ENCODE measurements at regions not wholly inside any gene's neighbourhood (a gene's known extent, or its start where the extent isn't known, plus 50 kb on each side); places are given as distances from the start of the nearest gene placed in this dataset.

GRCh38 chr13:44193731-44194130 is 179.9 kb upstream of the SERP2 start:
- no peak for DNase-seq (ENCODE audit: low read depth, low spot score)
- no peaks in the 10 kb centered on the region for H3K27me3 ChIP-seq (ENCODE audit: insufficient read depth, insufficient read length)
- no peak overlapping the region for H3K9ac ChIP-seq (ENCODE audit: insufficient read length, low read depth)
- H3K36me3 ChIP-seq (ENCODE audit: insufficient read depth, insufficient read length, low read length), result no peaks in the 10 kb centered on the region
- H3K9me3 ChIP-seq (ENCODE audit: insufficient read depth, low read length), result no peaks in the 10 kb centered on the region
- no peaks in the 10 kb centered on the region for H3K4me1 ChIP-seq (ENCODE audit: insufficient read depth, insufficient read length)
- H3K4me3 ChIP-seq (ENCODE audit: insufficient read length, low read depth), result no peak overlapping the region
- TF ChIP-seq YY1 (IDR thresholded peaks at IDR 0.05; ENCODE audit: insufficient read depth, insufficient read length) (no peak), SUZ12 (IDR thresholded peaks at IDR 0.05; ENCODE audit: extremely low read depth, insufficient read depth, insufficient read length) (no peak)

- Histone ChIP-seq H3K27me3 (ENCODE audit: insufficient read depth, insufficient read length) (no peaks in the 10 kb centered on the region), H3K9ac (ENCODE audit: insufficient read length, low read depth) (no peak overlapping the region), H3K4me1 (ENCODE audit: insufficient read depth, insufficient read length) (no peaks in the 10 kb centered on the region), H3K36me3 (ENCODE audit: insufficient read depth, insufficient read length, low read length) (no peaks in the 10 kb centered on the region), H3K9me3 (ENCODE audit: insufficient read depth, low read length) (no peaks in the 10 kb centered on the region), H3K4me3 (ENCODE audit: insufficient read length, low read depth) (no peak overlapping the region)
- DNase-seq (ENCODE audit: low read depth, low spot score), result no peak
- TF ChIP-seq ZNF274 (IDR thresholded peaks at IDR 0.05; ENCODE audit: low read depth, low read length), result no peak
- no peak for TF ChIP-seq SUZ12 (IDR thresholded peaks at IDR 0.05; ENCODE audit: extremely low read depth, insufficient read depth, insufficient read length)
- TF ChIP-seq YY1 (IDR thresholded peaks at IDR 0.05; ENCODE audit: insufficient read depth, insufficient read length), result no peak
Observed at GRCh38 chr13:44195245-44195644, 178.4 kb upstream of the SERP2 start.

- Histone ChIP-seq H3K36me3 (ENCODE audit: insufficient read depth, insufficient read length, low read length) (no peaks in the 10 kb centered on the region), H3K27me3 (ENCODE audit: insufficient read depth, insufficient read length) (no peaks in the 10 kb centered on the region), H3K9ac (ENCODE audit: insufficient read length, low read depth) (no peak overlapping the region), H3K4me1 (ENCODE audit: insufficient read depth, insufficient read length) (no peaks in the 10 kb centered on the region), H3K9me3 (ENCODE audit: insufficient read depth, low read length) (no peaks in the 10 kb centered on the region), H3K4me3 (ENCODE audit: insufficient read length, low read depth) (no peak overlapping the region)
- no peak for DNase-seq (ENCODE audit: low read depth, low spot score)
- TF ChIP-seq YY1 (IDR thresholded peaks at IDR 0.05; ENCODE audit: insufficient read depth, insufficient read length) (no peak), ZNF274 (IDR thresholded peaks at IDR 0.05; ENCODE audit: low read depth, low read length) (no peak), SUZ12 (IDR thresholded peaks at IDR 0.05; ENCODE audit: extremely low read depth, insufficient read depth, insufficient read length) (no peak)
Observed at GRCh38 chr13:44196196-44196751, 177.3 kb upstream of the SERP2 start.

DNA sequence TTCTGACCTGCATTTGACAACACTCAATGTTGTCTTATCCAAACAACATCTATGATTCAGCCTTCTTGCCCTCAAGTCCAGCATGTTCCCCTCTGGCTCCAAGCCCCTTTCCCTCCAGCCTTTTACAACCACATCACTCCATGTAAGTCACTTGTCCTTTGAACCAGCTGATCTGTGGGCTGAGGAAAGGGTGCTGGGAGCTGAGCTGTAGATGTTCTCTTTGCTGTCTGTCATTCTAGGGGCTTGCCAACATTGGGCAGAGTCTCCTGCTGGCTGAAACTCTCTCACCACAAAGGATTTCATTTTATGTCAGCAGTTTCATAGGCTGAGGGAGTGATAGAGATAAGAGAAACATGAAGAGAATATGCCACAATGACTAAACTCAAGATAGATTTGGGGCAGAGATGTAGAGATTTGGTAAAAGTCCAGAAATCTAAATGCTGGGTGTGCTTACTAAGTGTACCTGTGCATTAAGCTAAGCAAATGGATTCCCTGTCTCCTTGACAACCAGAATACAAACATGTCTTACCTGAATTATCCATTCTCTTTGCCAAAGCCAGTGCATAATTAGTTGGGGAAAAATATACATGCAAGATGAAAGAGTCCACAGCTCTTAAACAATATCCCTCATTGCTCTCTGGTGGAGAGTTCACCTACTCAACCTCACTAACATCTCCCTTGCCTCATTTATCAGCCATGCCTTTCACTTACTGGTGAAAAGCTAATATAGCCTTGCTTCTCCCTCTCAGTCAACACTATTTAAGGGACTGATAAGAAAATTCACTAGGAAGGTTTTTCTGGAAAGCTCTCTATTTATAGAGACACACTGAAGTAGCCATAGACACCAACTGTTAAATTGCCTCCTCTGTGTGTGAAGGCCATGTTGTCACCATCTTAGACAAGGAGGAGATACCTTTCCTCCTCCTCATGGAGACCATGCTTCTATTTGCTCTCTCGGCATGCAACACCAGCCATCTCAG is 175.5 kb upstream of the SERP2 start:
- Histone ChIP-seq H3K4me1 (ENCODE audit: insufficient read depth, insufficient read length) (no peaks in the 10 kb centered on the region), H3K27me3 (ENCODE audit: insufficient read depth, insufficient read length) (no peaks in the 10 kb centered on the region), H3K9ac (ENCODE audit: insufficient read length, low read depth) (no peak overlapping the region), H3K4me3 (ENCODE audit: insufficient read length, low read depth) (no peak overlapping the region), H3K36me3 (ENCODE audit: insufficient read depth, insufficient read length, low read length) (no peaks in the 10 kb centered on the region), H3K9me3 (ENCODE audit: insufficient read depth, low read length) (no peaks in the 10 kb centered on the region)
- DNase-seq (ENCODE audit: low read depth, low spot score), result no peak
- TF ChIP-seq SUZ12 (IDR thresholded peaks at IDR 0.05; ENCODE audit: extremely low read depth, insufficient read depth, insufficient read length) (no peak), YY1 (IDR thresholded peaks at IDR 0.05; ENCODE audit: insufficient read depth, insufficient read length) (no peak)

DNA sequence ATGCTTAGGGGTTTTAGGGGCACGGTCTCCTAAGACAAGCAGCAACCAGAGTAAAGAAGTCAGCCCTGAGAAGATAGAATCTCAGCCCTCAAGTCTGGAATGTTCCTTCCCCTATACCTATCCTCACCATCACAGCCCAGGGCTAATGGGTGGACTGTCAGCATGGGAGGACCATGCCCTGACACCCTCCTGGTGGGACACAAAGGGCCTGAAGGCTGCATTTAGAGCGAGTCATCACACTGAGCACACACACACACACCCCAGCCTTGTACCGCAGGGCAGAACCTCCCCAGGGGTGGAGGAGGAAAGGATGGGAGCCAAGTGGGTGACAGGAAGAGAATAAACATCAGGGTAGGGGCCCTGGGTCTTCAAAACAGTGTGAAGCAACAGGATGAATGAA is 174.8 kb upstream of the SERP2 start:
- no peak for DNase-seq (ENCODE audit: low read depth, low spot score)
- TF ChIP-seq YY1 (IDR thresholded peaks at IDR 0.05; ENCODE audit: insufficient read depth, insufficient read length), result no peak
- no peak for TF ChIP-seq ZNF274 (IDR thresholded peaks at IDR 0.05; ENCODE audit: low read depth, low read length)
- TF ChIP-seq SUZ12 (IDR thresholded peaks at IDR 0.05; ENCODE audit: extremely low read depth, insufficient read depth, insufficient read length), result no peak
- Histone ChIP-seq H3K36me3 (ENCODE audit: insufficient read depth, insufficient read length, low read length) (no peaks in the 10 kb centered on the region), H3K27me3 (ENCODE audit: insufficient read depth, insufficient read length) (no peaks in the 10 kb centered on the region), H3K4me3 (ENCODE audit: insufficient read length, low read depth) (no peak overlapping the region), H3K4me1 (ENCODE audit: insufficient read depth, insufficient read length) (no peaks in the 10 kb centered on the region), H3K9me3 (ENCODE audit: insufficient read depth, low read length) (no peaks in the 10 kb centered on the region), H3K9ac (ENCODE audit: insufficient read length, low read depth) (no peak overlapping the region)

DNA sequence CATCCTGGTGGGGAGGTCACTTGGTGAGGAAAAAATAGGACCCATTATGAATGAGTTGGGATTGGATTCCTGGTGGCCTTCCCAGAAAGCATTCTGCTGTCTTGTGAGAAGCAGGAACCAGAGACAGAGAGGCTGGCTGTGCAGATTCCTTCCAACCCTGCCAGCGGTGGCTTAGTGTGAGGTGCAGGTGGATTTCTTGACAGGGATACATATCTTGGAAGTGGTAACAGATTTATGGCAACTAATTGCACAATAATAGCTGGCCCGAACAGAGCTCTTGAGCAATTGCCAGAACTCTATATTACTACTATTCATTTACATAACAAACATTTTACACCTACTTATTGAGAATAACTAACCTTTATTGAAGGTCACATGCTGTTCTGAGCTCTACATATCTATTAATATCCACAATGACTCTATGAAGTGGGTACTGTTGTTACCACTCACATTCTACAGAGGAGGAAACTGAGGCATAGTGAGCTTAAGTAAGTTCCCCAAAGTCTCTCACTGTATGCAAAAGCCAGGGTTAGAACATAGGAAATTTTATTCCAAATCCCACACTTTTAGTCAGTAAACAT is 173.9 kb upstream of the SERP2 start:
- Histone ChIP-seq H3K4me1 (ENCODE audit: insufficient read depth, insufficient read length) (no peaks in the 10 kb centered on the region), H3K9ac (ENCODE audit: insufficient read length, low read depth) (no peak overlapping the region), H3K36me3 (ENCODE audit: insufficient read depth, insufficient read length, low read length) (no peaks in the 10 kb centered on the region), H3K27me3 (ENCODE audit: insufficient read depth, insufficient read length) (no peaks in the 10 kb centered on the region), H3K9me3 (ENCODE audit: insufficient read depth, low read length) (no peaks in the 10 kb centered on the region), H3K4me3 (ENCODE audit: insufficient read length, low read depth) (no peak overlapping the region)
- TF ChIP-seq YY1 (IDR thresholded peaks at IDR 0.05; ENCODE audit: insufficient read depth, insufficient read length) (no peak), ZNF274 (IDR thresholded peaks at IDR 0.05; ENCODE audit: low read depth, low read length) (no peak), SUZ12 (IDR thresholded peaks at IDR 0.05; ENCODE audit: extremely low read depth, insufficient read depth, insufficient read length) (no peak)
- DNase-seq (ENCODE audit: low read depth, low spot score), result no peak

DNA sequence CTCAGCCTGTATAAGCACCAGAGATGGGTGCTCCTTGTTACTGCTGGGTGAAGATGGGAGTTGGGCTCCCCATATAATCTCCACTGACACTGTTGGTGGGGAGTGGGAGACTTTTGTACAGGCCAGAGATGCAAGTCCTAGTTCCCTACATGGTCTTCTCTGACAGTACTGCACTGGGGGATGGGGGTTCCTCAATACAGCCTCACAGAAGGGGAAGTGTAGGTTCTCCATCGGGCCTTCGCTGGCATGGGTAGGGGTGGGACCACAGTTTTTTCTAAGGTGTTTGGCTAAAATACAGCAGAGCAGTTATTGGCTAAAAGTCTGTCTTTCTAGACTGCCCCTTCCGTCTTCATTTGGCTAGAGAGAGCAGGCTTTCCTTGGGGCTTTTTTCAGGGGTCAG is 167.2 kb upstream of the SERP2 start:
- H3K9ac ChIP-seq (ENCODE audit: insufficient read length, low read depth), result no peak overlapping the region
- no peak overlapping the region for H3K4me3 ChIP-seq (ENCODE audit: insufficient read length, low read depth)
- peaks cover 13% of the 10 kb centered on the region; the same call in 1 of the 2 replicates for H3K9me3 ChIP-seq (ENCODE audit: insufficient read depth, low read length)
- TF ChIP-seq SUZ12 (IDR thresholded peaks at IDR 0.05; ENCODE audit: extremely low read depth, insufficient read depth, insufficient read length), result no peak
- no peak for TF ChIP-seq YY1 (IDR thresholded peaks at IDR 0.05; ENCODE audit: insufficient read depth, insufficient read length)
- no peak for TF ChIP-seq ZNF274 (IDR thresholded peaks at IDR 0.05; ENCODE audit: low read depth, low read length)
- no peak for DNase-seq (ENCODE audit: low read depth, low spot score)
- no peaks in the 10 kb centered on the region for H3K4me1 ChIP-seq (ENCODE audit: insufficient read depth, insufficient read length)
- no peaks in the 10 kb centered on the region for H3K36me3 ChIP-seq (ENCODE audit: insufficient read depth, insufficient read length, low read length)
- no peaks in the 10 kb centered on the region for H3K27me3 ChIP-seq (ENCODE audit: insufficient read depth, insufficient read length)
